Omental fat pad (tissue), 3 donors: ENCODE measurements at regions not wholly inside any gene's neighbourhood (a gene's known extent, or its start where the extent isn't known, plus 50 kb on each side); places are given as distances from the start of the nearest gene placed in this dataset.

ENCODE experiments used
- ATAC-seq: fragments of 150-250 bp; one replicate; pipeline ENCODE4 v1.9.1; 2016; ENCODE audit warnings: mild to moderate bottlenecking, moderate library complexity; ENCODE audit not compliant: low FRiP score
- DNase-seq: peaks from one replicate; pipeline ENCODE4 v3.0.0-alpha.2; 2019; ENCODE audit warnings: low spot score
- TF ChIP-seq, protein P1 (sequence below), 3 donors: fragments of 450-650 bp; IDR thresholded peaks; one replicate each; pipeline ENCODE4 v1.5.1; 2016 to 2017; ENCODE audit warnings: antibody characterized with exemption in 3 of 3, mild to moderate bottlenecking in 3 of 3, moderate library complexity in 2 of 3

GRCh38 chr3:72230774-72231379, 445.9 kb upstream of the PROK2 start:
- ATAC-seq = no peak
- DNase-seq = no peak
- TF ChIP-seq, protein P1, sequence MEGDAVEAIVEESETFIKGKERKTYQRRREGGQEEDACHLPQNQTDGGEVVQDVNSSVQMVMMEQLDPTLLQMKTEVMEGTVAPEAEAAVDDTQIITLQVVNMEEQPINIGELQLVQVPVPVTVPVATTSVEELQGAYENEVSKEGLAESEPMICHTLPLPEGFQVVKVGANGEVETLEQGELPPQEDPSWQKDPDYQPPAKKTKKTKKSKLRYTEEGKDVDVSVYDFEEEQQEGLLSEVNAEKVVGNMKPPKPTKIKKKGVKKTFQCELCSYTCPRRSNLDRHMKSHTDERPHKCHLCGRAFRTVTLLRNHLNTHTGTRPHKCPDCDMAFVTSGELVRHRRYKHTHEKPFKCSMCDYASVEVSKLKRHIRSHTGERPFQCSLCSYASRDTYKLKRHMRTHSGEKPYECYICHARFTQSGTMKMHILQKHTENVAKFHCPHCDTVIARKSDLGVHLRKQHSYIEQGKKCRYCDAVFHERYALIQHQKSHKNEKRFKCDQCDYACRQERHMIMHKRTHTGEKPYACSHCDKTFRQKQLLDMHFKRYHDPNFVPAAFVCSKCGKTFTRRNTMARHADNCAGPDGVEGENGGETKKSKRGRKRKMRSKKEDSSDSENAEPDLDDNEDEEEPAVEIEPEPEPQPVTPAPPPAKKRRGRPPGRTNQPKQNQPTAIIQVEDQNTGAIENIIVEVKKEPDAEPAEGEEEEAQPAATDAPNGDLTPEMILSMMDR (IDR thresholded peaks at IDR 0.05) = no peak

DNA sequence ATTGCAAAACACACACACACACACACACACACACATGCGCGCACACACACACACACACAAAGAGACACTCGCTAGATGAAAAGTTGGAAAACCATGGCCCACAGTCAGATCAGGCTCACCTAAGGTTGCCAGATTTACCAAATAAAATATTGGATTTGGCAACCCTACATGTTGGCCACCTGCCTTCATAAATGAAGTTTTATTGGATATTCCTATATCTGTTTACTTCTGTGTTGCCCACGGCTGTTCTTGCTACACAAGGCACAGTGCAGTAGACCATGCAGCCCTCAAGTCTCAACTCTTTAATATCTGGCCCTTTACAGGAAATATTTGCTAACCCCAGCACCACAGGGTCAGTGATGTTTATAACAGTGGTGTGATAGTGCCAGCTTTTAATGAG, 445.0 kb upstream of the PROK2 start:
- DNase-seq = no peak
- TF ChIP-seq, protein P1 (IDR thresholded peaks at IDR 0.05) = no peak
- no peak for ATAC-seq

GRCh38 chr3:72227486-72228070, 442.6 kb upstream of the PROK2 start:
- ATAC-seq = no peak
- DNase-seq = no peak
- TF ChIP-seq, protein P1 (IDR thresholded peaks at IDR 0.05) = no peak

GRCh38 chr3:72224804-72225509, 440.0 kb upstream of the PROK2 start:
- TF ChIP-seq, protein P1 (IDR thresholded peaks at IDR 0.05) = no peak
- ATAC-seq = no peak
- DNase-seq = no peak

DNA sequence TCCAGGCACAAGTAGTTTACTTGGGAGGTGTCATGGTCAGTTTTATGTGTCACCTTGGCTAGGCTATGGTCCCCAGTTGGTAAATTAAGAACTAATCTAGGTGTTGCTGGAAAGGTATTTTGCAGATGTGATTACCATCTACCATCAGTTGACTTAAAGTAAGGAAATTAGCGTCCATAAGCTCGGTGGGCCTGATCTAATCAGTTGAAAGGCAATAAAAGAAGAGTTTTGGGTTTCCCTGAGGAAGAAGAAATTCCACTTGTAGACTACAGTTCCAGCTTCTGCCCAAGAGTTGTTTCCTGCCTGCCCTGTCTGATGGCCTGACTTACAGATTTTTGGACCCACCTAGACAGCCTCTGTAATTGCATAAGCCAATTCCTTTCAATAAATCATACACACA, 438.7 kb upstream of the PROK2 start:
- TF ChIP-seq, protein P1 (IDR thresholded peaks at IDR 0.05) = no peak
- ATAC-seq (no peak), DNase-seq (no peak)

GRCh38 chr3:72223116-72223515, 438.2 kb upstream of the PROK2 start:
- ATAC-seq = no peak

More at GRCh38 chr3:72223116-72223515, 438.2 kb upstream of the PROK2 start:
- TF ChIP-seq, protein P1 (IDR thresholded peaks at IDR 0.05) = no peak
- no peak for DNase-seq
